Activated CD4-positive, CD25-positive, alpha-beta regulatory T cell treated with anti-CD3 and anti-CD28 coated beads, Interleukin-2, amount 50 U/mL, for 72 hours (primary cell): ENCODE measurements at regions not wholly inside any gene's neighbourhood (a gene's known extent, or its start where the extent isn't known, plus 50 kb on each side); places are given as distances from the start of the nearest gene placed in this dataset.

ENCODE experiments used
- DNase-seq: peaks from one replicate; pipeline ENCODE4 v3.0.0; 2021

GRCh38 chr2:105592288-105592687, 152.4 kb upstream of the NCK2 start:
- no peak for DNase-seq

- DNase-seq, result no peak
These were observed 153.7 kb upstream of the NCK2 start for GRCh38 chr2:105590780-105591660.

GRCh38 chr2:105588581-105588980, 156.1 kb upstream of the NCK2 start:
- no peak for DNase-seq

GRCh38 chr2:105587637-105588036, 157.1 kb upstream of the NCK2 start:
- no peak for DNase-seq

GRCh38 chr2:105584435-105585010, 160.2 kb upstream of the NCK2 start:
- no peak for DNase-seq

GRCh38 chr2:105582952-105583660, 161.6 kb upstream of the NCK2 start:
- DNase-seq, result no peak

DNA sequence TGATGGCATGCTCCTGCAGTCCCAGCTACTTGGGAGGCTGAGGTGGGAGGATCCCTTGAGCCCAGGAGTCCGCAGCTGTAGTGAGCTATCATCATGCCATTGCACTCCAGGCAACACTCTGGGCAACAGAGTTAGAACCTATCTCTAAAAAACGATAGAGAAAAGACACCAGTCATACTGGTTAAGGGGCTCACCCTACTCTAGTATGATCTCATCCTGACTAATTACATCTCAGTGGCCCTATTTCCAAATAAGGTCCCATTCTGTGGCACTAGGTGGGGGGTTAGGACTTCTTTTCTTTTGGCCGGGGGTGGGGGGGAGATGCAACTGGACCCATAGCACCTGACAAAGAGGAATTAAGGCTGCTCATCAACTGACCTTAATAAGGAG, 163.2 kb upstream of the NCK2 start:
- no peak for DNase-seq

DNA sequence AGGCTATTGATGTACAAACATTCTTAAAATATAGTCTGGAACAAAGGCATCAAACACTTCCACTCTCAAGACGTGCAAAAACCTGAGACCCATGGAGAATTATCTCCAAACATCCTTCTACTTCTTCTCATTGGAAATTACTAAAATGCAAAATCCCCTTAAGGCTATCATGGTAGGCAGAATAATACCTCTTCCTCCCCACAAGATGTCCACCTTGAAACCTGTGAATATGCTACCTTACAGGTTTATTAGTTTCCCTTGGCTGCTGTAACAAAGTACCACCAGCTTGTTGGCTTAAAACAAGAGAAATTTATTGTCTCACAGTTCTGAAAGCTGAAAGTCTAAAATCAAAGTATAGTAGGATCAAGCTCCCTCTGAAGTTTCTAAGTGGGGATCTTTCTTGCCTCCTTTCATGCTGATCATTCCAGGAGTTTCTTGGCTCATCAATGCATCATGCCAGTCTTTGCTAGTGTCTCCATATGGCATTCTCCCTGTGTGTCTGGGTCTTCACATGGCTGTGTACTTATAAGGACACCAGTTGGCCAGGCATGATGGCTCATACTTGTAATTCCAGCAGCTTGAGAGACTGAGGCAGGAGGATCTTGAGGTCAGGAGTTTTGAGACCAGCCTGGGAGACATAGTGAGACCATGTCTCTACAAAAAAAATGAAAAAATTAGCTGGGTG, 163.7 kb upstream of the NCK2 start:
- no peak for DNase-seq

DNA sequence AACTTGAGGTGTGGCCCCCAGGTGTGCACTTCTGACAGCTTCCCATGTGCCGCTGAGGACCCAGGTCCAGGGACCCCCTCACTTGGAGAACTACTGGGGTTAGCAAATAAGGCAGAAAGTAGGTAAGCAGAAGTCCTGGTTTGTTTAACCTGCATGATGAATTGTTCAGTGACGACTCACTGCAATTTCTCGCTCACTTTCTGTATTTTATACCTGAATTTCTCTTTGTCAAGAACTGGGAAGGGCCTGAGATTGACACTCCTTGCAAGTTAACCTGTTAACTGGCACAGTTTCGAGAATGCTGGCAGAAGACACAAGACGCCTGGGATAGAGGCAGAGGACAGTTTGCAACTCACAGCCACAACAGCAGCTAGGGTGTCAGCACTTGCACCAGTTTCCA, 164.5 kb upstream of the NCK2 start:
- DNase-seq, result no peak

- no peak for DNase-seq
These were observed 166.5 kb upstream of the NCK2 start for GRCh38 chr2:105578166-105578565.

- no peak for DNase-seq
These were observed 166.9 kb upstream of the NCK2 start for GRCh38 chr2:105577762-105578161.

DNA sequence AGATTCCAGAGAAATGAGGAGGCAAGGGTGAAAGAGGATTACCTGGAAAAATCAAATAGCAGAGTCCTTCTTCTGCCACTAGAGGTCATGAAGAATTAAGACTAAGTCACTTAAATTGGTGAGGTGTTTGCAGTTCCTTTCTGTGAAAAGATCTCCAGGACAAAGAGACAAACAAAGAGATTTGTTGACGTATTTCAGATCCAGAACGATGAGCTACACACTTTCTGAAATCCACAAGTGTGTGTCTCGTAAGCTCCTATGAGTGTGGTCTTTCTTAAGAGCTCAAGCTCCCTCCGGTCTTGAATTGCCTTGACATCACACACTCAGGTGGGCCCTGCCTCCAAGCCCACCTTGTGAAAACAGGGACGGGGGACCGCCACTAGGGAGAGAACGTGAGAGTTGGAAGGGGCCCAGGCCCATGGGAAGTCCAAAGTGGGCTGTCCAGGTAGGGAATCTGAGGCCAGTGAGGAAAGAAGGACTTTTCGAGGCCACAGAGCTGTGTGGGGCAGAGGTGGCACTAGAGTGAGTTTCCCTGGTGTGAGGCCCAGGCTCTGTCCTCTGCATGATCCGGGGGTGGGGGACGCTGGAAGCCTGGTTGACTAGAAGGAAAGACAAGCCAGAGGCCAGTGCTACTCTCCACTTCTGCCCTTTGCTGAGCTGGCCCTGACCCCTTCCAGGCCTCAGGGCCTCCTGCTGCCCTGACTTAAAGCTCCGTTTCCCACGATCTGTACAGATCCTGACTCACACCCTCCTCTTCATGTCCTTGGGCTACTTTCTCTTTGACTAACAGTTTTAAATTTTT, 168.1 kb upstream of the NCK2 start:
- no peak for DNase-seq

GRCh38 chr2:105576050-105576439, 168.7 kb upstream of the NCK2 start:
- DNase-seq, result no peak

DNA sequence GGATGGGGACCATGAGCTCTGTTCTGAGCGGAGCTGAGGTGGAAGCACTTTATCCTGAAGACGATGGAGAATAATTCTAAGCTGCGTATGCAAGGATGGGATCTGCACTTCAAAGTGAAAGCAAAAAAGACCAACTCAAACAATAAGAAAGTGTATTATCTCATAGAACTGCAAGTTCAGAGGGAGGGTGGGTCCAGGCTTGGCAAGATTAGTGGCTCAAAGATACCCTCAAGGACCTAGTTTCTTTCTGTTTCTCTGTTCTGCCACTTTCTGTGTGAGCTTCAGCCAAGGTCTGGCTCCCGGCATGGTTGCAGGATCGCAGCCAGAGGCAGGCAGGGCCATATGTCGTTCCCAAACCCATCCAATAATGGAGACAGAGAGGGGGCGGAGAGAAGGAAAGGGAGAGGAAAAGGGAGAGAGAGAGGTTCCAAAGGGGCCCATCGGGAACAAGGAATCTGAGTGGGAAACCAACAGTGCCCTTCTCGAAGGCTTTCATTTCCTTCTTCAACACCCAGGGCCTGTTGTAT, 169.2 kb upstream of the NCK2 start:
- DNase-seq, result no peak

GRCh38 chr2:105574796-105575344, 169.8 kb upstream of the NCK2 start:
- DNase-seq, result no peak

DNA sequence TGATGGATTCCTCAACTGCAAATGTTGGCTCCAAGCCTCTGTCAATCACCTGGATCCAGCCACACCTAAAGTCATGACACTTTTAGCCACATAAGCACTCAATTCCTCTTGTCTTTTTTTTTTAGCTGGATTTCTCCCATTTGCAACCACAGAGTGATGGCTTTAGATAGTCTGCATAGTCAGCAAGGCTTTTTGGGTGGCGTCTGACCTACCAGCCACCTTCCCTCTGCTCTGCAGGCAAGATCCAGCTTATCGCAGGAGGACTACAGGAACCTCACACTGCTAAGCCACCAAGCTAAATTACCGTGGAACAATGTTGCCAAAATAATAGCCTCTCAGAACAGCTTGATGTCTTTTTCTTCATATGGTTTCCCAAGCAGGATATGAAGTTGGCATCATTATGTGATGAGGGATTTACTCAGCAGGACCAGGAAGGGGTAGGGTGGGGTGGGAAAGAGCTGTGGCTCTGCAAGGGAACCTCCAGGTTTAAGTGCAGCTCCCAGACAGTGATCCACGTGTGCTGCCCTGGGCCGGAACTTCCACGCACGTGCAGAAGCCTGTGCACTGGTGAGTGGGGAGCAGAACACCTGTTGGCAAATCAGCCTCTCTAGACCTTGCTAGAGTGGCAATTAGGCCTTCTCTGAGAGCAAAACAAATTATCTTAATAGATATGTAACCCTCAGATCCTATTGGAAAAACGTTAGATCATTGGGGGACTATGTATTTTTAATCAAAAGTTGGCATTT, 170.6 kb upstream of the NCK2 start:
- no peak for DNase-seq

- no peak for DNase-seq
These were observed 171.2 kb upstream of the NCK2 start for GRCh38 chr2:105573490-105573889.

DNA sequence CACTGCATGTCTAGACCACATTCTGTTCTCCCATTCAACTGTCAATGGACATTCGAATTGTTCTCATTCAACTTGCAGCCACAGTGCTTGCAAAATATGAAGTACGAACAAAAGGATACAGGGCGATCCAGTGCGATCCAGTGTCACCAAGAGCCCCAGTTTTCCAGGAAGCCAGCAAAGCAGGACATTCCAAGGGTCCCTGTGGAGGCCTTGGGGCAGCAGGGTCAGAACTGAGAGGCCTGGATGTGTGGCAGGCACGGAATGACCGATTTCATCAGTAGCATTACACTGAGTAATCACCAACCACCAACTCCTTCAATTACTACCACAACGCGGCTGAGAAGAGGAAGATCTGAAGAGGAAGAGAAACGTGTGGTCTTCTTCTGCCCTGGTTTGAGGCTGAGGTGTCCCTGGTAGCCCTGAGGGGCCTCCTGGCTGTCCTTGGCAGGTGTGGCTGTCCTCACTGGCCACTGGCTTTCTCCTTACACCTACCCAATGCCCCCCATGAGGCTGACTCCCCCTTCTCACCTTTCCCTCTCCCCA, 172.7 kb upstream of the FHL2 start:
- no peak for DNase-seq

DNA sequence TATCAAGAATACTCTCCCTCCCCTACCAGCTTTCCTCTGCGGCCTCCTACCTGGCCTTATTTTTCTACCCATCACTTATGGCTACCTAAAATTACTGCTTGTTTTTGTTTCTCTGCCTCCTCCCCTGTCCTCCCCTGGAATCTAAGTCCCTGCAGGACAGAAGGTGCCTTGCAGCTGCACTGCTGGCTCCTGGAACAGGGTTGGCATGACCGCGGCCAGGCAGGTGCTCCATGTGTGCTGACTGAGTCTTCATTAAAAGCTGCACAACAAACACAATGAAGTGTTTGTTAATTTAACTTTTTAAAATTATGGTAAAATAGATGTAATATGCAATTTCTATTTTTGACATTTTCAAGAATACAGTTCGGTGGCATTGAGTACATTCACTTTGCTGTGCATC, 171.9 kb upstream of the FHL2 start:
- DNase-seq, result no peak

DNA sequence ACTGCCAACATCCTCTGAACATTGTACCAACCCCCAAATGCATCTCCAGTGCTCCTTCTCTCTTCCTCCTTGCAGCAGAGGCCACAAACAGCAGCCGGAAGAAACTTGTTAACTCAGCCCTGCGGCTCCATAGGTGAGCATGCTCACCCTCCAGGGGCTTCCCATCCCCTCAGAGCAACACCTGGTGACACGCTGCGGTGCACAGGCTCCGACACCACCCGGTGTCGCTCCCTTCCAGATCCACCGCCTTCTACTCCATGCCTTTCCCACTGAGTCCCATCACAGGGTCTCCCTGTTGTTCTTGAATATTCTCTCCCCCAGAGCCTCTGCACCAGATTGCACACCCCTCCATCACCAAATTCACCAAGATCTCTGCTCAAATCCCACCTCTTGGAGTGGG, 171.5 kb upstream of the FHL2 start:
- DNase-seq, result no peak

- DNase-seq, result no peak
These were observed 170.8 kb upstream of the FHL2 start for GRCh38 chr2:105569606-105570005.
